ENCODE measurements at regions not wholly inside any gene's neighbourhood (a gene's known extent, or its start where the extent isn't known, plus 50 kb on each side); places are given as distances from the start of the nearest gene placed in this dataset.

DNA sequence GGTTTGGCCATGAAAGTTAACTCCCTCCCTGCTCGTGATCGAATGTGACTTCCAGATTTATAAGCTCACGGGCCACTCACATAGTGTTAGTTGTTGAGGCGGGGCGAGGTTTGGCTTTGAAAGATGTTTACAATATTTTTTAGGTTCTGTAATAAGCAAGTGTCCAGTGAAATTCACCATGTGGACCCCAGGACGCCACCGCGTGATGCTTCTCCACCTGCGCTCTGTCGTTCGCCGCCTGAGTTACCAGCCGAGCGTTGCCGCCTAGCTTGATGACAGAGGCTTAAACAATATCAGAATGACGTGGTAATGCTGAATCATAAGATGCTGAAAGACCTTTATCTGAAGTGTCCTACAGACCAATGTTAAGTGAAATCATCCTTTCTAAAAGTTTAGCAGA lies 241.0 kb downstream of the MYLK4 start:
- TF ChIP-seq POLR2A (IDR thresholded peaks at IDR 0.05) = no peak
- TF ChIP-seq, protein P1, sequence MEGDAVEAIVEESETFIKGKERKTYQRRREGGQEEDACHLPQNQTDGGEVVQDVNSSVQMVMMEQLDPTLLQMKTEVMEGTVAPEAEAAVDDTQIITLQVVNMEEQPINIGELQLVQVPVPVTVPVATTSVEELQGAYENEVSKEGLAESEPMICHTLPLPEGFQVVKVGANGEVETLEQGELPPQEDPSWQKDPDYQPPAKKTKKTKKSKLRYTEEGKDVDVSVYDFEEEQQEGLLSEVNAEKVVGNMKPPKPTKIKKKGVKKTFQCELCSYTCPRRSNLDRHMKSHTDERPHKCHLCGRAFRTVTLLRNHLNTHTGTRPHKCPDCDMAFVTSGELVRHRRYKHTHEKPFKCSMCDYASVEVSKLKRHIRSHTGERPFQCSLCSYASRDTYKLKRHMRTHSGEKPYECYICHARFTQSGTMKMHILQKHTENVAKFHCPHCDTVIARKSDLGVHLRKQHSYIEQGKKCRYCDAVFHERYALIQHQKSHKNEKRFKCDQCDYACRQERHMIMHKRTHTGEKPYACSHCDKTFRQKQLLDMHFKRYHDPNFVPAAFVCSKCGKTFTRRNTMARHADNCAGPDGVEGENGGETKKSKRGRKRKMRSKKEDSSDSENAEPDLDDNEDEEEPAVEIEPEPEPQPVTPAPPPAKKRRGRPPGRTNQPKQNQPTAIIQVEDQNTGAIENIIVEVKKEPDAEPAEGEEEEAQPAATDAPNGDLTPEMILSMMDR (IDR thresholded peaks at IDR 0.05) = no peak
